Loucy (cell line): ENCODE measurements at regions not wholly inside any gene's neighbourhood (a gene's known extent, or its start where the extent isn't known, plus 50 kb on each side); places are given as distances from the start of the nearest gene placed in this dataset.

Experiments
- H2AFZ ChIP-seq: fragments of 200-600 bp; sonication (generic); 2 replicates; pipeline ENCODE4 v1.6.0; 2016; ENCODE audit warnings: antibody characterized with exemption, mild to moderate bottlenecking, low read length, moderate library complexity
- H3F3A ChIP-seq: fragments of 200-600 bp; 2 replicates; pipeline ENCODE4 v1.6.0; 2016; ENCODE audit warnings: antibody characterized with exemption, low read depth, mild to moderate bottlenecking
- H3K27me3 ChIP-seq: fragments of 200-600 bp; sonication (generic); 2 replicates; pipeline ENCODE4 v1.6.1; 2014; ENCODE audit warnings: low read length, mild to moderate bottlenecking; ENCODE audit not compliant: insufficient read depth, poor library complexity, severe bottlenecking
- H3K36me3 ChIP-seq: fragments of 200-600 bp; sonication (generic); 2 replicates; pipeline ENCODE4 v1.6.1; 2016; ENCODE audit warnings: low read length; ENCODE audit not compliant: insufficient read depth
- H3K4me1 ChIP-seq: fragments of 200-600 bp; sonication (generic); 2 replicates; pipeline ENCODE4 v1.5.1; 2014; ENCODE audit warnings: low read length, mild to moderate bottlenecking; ENCODE audit not compliant: insufficient read depth, poor library complexity, severe bottlenecking
- H3K4me2 ChIP-seq: fragments of 200-600 bp; sonication (generic); 2 replicates; pipeline ENCODE4 v1.6.0; 2014; ENCODE audit warnings: antibody characterized with exemption, low read length, low read depth, mild to moderate bottlenecking; ENCODE audit not compliant: poor library complexity, severe bottlenecking
- H3K4me3 ChIP-seq: fragments of 200-600 bp; sonication (generic); 2 replicates; pipeline ENCODE4 v1.5.1; 2014; ENCODE audit warnings: low read length, mild to moderate bottlenecking, mixed read lengths; ENCODE audit not compliant: poor library complexity, severe bottlenecking
- H3K79me2 ChIP-seq: fragments of 200-600 bp; sonication (generic); 2 replicates; pipeline ENCODE4 v1.6.1; 2014; ENCODE audit warnings: low read length; ENCODE audit not compliant: insufficient read depth
- H3K9ac ChIP-seq: fragments of 200-600 bp; sonication (generic); 2 replicates; pipeline ENCODE4 v1.6.0; 2014; ENCODE audit warnings: mild to moderate bottlenecking, low read depth, low read length, moderate library complexity; ENCODE audit not compliant: poor library complexity, severe bottlenecking
- H3K9me2 ChIP-seq: fragments of 200-600 bp; sonication (generic); replicated peaks from 2 replicates; pipeline ENCODE4 v1.6.1; 2016; ENCODE audit warnings: low read depth, low read length, mixed read lengths
- H3K9me3 ChIP-seq: fragments of 200-600 bp; sonication (generic); 2 replicates; pipeline ENCODE4 v1.6.1; 2014; ENCODE audit warnings: mild to moderate bottlenecking, antibody characterized with exemption, low read length, low read depth; ENCODE audit not compliant: insufficient read depth
- H4K20me1 ChIP-seq: fragments of 200-600 bp; sonication (generic); 2 replicates; pipeline ENCODE4 v1.6.0; 2014; ENCODE audit warnings: antibody characterized with exemption, low read length, mild to moderate bottlenecking; ENCODE audit not compliant: insufficient read depth, poor library complexity, severe bottlenecking
- CTCF ChIP-seq: fragments of 200-600 bp; sonication (generic); conservative IDR thresholded peaks from 2 replicates; pipeline ENCODE4 v1.5.1; 2014; ENCODE audit warnings: mild to moderate bottlenecking, antibody characterized with exemption, low read length
- EZH2phosphoT487 ChIP-seq: fragments of 200-600 bp; IDR thresholded peaks from 2 replicates; pipeline ENCODE4 v1.6.1; 2018; ENCODE audit warnings: antibody characterized with exemption, mild to moderate bottlenecking, moderate library complexity, borderline replicate concordance

DNA sequence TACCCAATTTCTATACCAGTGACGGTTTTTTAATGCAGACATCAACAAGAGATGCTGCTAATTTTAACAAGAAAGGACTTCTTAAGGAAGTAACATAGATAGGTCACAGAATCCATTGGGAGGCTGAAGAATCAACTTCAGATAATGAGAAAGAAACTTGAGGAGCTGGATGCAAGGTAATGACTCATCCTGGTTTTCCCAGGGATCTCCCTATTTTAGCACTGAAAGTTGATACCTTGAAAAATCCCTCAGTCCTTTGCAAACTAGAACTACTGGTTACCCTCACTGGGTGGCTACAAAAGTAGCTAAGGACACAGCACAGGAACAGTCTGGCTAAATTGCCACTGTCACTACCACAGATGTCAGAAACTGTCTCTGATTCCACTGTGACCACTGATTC, 561.9 kb downstream of the FLRT2 start:
- H3K9me2 ChIP-seq: no peaks in the 10 kb centered on the region
- H3K4me3 ChIP-seq: no peak overlapping the region
- no peaks in the 10 kb centered on the region for H3K79me2 ChIP-seq
- TF ChIP-seq CTCF: no peak
- TF ChIP-seq EZH2phosphoT487: no peak
- no peak overlapping the region for H3K4me2 ChIP-seq
- peaks cover 10% of the 10 kb centered on the region for H3K4me1 ChIP-seq
- no peaks in the 10 kb centered on the region for H3F3A ChIP-seq
- H3K36me3 ChIP-seq: no peaks in the 10 kb centered on the region
- no peaks in the 10 kb centered on the region for H3K9me3 ChIP-seq
- no peak overlapping the region for H2AFZ ChIP-seq
- H4K20me1 ChIP-seq: no peaks in the 10 kb centered on the region
- H3K9ac ChIP-seq: no peak overlapping the region
- no peaks in the 10 kb centered on the region for H3K27me3 ChIP-seq

DNA sequence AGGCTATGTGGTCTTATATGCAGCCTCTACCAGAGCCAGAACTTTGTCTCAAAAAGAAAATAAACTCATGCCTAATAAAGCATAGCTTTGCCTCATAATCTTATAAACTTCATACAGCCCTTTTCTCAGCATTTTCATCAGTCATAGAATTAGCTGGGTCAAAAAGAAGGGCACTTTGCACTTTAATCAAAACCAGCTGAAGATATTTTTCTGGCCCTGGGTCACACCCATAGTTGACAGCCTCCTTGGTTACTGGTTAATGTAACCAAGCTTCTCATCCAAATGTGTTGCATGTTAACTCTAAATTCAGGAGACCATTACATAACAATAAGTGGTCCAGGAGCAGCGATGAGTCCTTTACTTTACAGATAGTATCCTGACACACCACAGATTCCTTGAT, 558.2 kb downstream of the FLRT2 start:
- H3K4me2 ChIP-seq: no peak overlapping the region

DNA sequence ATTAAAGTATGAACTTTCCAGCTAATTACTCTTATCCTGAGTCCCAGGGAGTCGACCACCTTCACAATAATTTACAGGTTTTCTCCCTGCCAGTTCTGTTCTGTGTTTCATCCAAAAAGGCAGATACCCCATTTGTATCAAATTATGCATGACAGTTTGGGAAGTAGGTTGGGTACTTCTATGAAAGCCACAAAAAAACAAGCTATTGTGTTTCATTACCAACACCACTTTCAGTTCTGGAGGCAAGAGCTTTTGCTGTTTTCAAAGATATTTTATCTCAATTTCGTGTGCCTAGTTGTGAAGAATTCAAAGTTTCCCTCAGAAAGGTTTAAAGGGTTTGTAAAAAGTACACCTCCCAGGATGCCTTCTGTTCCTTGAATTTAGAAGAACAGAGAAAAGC, 557.4 kb downstream of the FLRT2 start:
- Histone ChIP-seq H3K9me2 (no peaks in the 10 kb centered on the region), H4K20me1 (no peaks in the 10 kb centered on the region), H2AFZ (peak overlapping the region; percentile 64), H3F3A (no peaks in the 10 kb centered on the region), H3K36me3 (no peaks in the 10 kb centered on the region), H3K4me3 (peak overlapping the region; percentile 13), H3K27me3 (no peaks in the 10 kb centered on the region), H3K79me2 (no peaks in the 10 kb centered on the region), H3K4me1 (peaks cover 27% of the 10 kb centered on the region), H3K4me2 (peak overlapping the region; percentile 44), H3K9ac (peak overlapping the region; percentile 61), H3K9me3 (peaks cover 6% of the 10 kb centered on the region)
- no peak for TF ChIP-seq EZH2phosphoT487
- no peak for TF ChIP-seq CTCF

More for the DNA sequence above, 558.2 kb downstream of the FLRT2 start:
- Histone ChIP-seq H3F3A (no peaks in the 10 kb centered on the region), H3K9ac (no peak overlapping the region), H4K20me1 (no peaks in the 10 kb centered on the region), H3K4me1 (peaks cover 27% of the 10 kb centered on the region), H3K9me3 (no peaks in the 10 kb centered on the region), H3K9me2 (no peaks in the 10 kb centered on the region), H3K27me3 (no peaks in the 10 kb centered on the region), H3K36me3 (no peaks in the 10 kb centered on the region), H3K4me3 (no peak overlapping the region), H3K79me2 (no peaks in the 10 kb centered on the region), H2AFZ (no peak overlapping the region; the same call in 1 of the 2 replicates)
- TF ChIP-seq EZH2phosphoT487 (no peak), CTCF (no peak)
